Spleen (tissue), 11 donors: ENCODE measurements at regions not wholly inside any gene's neighbourhood (a gene's known extent, or its start where the extent isn't known, plus 50 kb on each side); places are given as distances from the start of the nearest gene placed in this dataset.

Experiments used
- DNase-seq: peaks from one replicate; pipeline ENCODE4 v3.0.0-alpha.2; 2020
- H3K27ac ChIP-seq, 8 donors: fragments of 200-600 bp; sonication (generic) in 7 of 8; 1 replicate in 4 of 8; 2 replicates in 4 of 8; pipeline versions ENCODE4 v1.5.0 to v1.8.0; 2016 to 2021; ENCODE audit warnings: inconsistent platforms in 4 of 8, mild to moderate bottlenecking in 4 of 8, moderate library complexity in 1 of 8
- H3K27me3 ChIP-seq, 7 donors: fragments of 200-600 bp; sonication (generic) in 6 of 7; replicated peaks in 1 of 7; 1 replicate in 4 of 7; 2 replicates in 3 of 7; pipeline versions ENCODE4 v1.5.0 to v1.8.0; 2016 to 2021; ENCODE audit warnings: inconsistent platforms in 3 of 7, mild to moderate bottlenecking in 1 of 7
- H3K36me3 ChIP-seq, 6 donors: fragments of 200-600 bp; sonication (generic) in 5 of 6; 1 replicate in 4 of 6; 2 replicates in 2 of 6; pipeline versions ENCODE4 v1.5.0 to v1.8.0; 2016 to 2021; ENCODE audit warnings: inconsistent platforms in 2 of 6
- H3K4me1 ChIP-seq, 6 donors: fragments of 200-600 bp; sonication (generic) in 5 of 6; 1 replicate in 3 of 6; 2 replicates in 3 of 6; pipeline versions ENCODE4 v1.5.0 to v1.8.0; 2016 to 2021; ENCODE audit warnings: inconsistent platforms in 3 of 6
- H3K4me3 ChIP-seq, 8 donors: fragments of 200-600 bp; sonication (generic) in 7 of 8; 1 replicate in 4 of 8; 2 replicates in 4 of 8; pipeline versions ENCODE4 v1.5.0 to v1.8.0; 2016 to 2021; ENCODE audit warnings: inconsistent platforms in 4 of 8, mild to moderate bottlenecking in 4 of 8, moderate library complexity in 2 of 8
- H3K9me3 ChIP-seq, 8 donors: fragments of 200-600 bp; sonication (generic) in 7 of 8; 1 replicate in 4 of 8; 2 replicates in 4 of 8; pipeline versions ENCODE4 v1.5.0 to v1.8.0; 2016 to 2021; ENCODE audit warnings: inconsistent platforms in 4 of 8
- CTCF ChIP-seq, 11 experiments: fragments of 200-600 bp in 7 of 11; fragments of 450-650 bp in 4 of 11; sonication (generic) in 4 of 11; IDR thresholded peaks in 8 of 11; conservative IDR thresholded peaks in 3 of 11; 1 replicate in 7 of 11; 2 replicates in 4 of 11; pipeline versions ENCODE4 v1.4.0 to v1.8.0; 2016 to 2021; ENCODE audit warnings: antibody characterized with exemption in 11 of 11, inconsistent platforms in 4 of 11, mild to moderate bottlenecking in 1 of 11
- POLR2A ChIP-seq, 3 donors: fragments of 450-650 bp; IDR thresholded peaks; one replicate each; pipeline ENCODE4 v1.5.1; 2017; ENCODE audit warnings: antibody characterized with exemption in 3 of 3, mild to moderate bottlenecking in 1 of 3
- POLR2AphosphoS5 ChIP-seq, 3 donors: sonication (generic); formaldehyde crosslinking; IDR thresholded peaks; one replicate each; pipeline ENCODE4 v1.5.1; 2017; ENCODE audit warnings: antibody characterized with exemption in 3 of 3
- WGBS, 5 donors: extraction: QIAGEN DNeasy Blood & Tissue Kit in 3 of 5; methylation state at CpG; one replicate each; pipeline versions ENCODE4 v1.1.5 to v1.1.7; 2013 to 2018; 5-methylcytosine and 5-hydroxymethylcytosine counted together
- intact Hi-C: fragments of 100-400 bp; cut with DNase I; formaldehyde crosslinking; loops from one replicate; pipeline ENCODE4 v1.15.0; 2023; ENCODE audit warnings: low total_unique reads
- donor health status: healthy with polysubstance abuse.
- donor health status: DM: no; HTN: no; CAD: no; lungs with moderate emphysema.
- donor health status: DM: no; HTN: no; CAD: no.
- donor health status: Bipolar disorder and iron deficiency.
- donor health status: healthy.
- donor health status: DM: no; HTN: no; CAD: no.
- donor health status: DM: yes; HTN: yes; CAD: no.

- Histone ChIP-seq H3K27me3 (no peaks in the 10 kb centered on the region), H3K27ac (no peak overlapping the region), H3K4me3 (no peak overlapping the region), H3K36me3 (no peaks in the 10 kb centered on the region), H3K4me1 (no peaks in the 10 kb centered on the region), H3K9me3 (peaks cover 0 to 7% (median 5%) of the 10 kb centered on the region in 8 donors)
- no peak for TF ChIP-seq POLR2A (IDR thresholded peaks at IDR 0.05)
- no peak for TF ChIP-seq CTCF (IDR thresholded peaks at IDR 0.05 in 8 of 11, conservative IDR thresholded peaks at IDR 0.05 in 3 of 11)
- TF ChIP-seq POLR2AphosphoS5 (IDR thresholded peaks at IDR 0.05): no peak
- intact Hi-C loops: no loop called here
- peak; percentile 40 for DNase-seq
- 76 to 84% (median 78%) methylated on average over 16 of the region's 16 CpGs for WGBS, 5 donors
Measured at GRCh38 chr11:70496591-70497535, 98.5 kb downstream of the CTTN start.

- H3K9me3 ChIP-seq: no peaks in the 10 kb centered on the region
- TF ChIP-seq CTCF (IDR thresholded peaks at IDR 0.05 in 8 of 11, conservative IDR thresholded peaks at IDR 0.05 in 3 of 11) (no peak), POLR2AphosphoS5 (IDR thresholded peaks at IDR 0.05) (no peak), POLR2A (IDR thresholded peaks at IDR 0.05) (no peak)
- H3K36me3 ChIP-seq: no peaks in the 10 kb centered on the region
- 65 to 77% (median 71%) methylated on average over 4 to 8 of the region's 8 CpGs for WGBS, 5 donors
- H3K27ac ChIP-seq: no peak overlapping the region
- H3K4me1 ChIP-seq: no peaks in the 10 kb centered on the region
- peak; percentile 68 for DNase-seq
- H3K27me3 ChIP-seq: no peaks in the 10 kb centered on the region
- intact Hi-C loops: no loop called here
- no peak overlapping the region for H3K4me3 ChIP-seq
Measured at GRCh38 chr11:70497536-70498075, 99.3 kb downstream of the CTTN start.

- intact Hi-C loops: no loop called here
- Histone ChIP-seq H3K36me3 (no peaks in the 10 kb centered on the region), H3K9me3 (no peaks in the 10 kb centered on the region), H3K4me3 (no peak overlapping the region), H3K27ac (no peak overlapping the region), H3K27me3 (no peaks in the 10 kb centered on the region), H3K4me1 (no peaks in the 10 kb centered on the region)
- DNase-seq: peak; percentile 59
- 84 to 96% (median 86%) methylated on average over 5 to 7 of the region's 7 CpGs for WGBS, 5 donors
- no peak for TF ChIP-seq POLR2A (IDR thresholded peaks at IDR 0.05)
- no peak for TF ChIP-seq CTCF (IDR thresholded peaks at IDR 0.05 in 8 of 11, conservative IDR thresholded peaks at IDR 0.05 in 3 of 11)
- TF ChIP-seq POLR2AphosphoS5 (IDR thresholded peaks at IDR 0.05): no peak
Measured at GRCh38 chr11:70498171-70498571, 99.8 kb downstream of the CTTN start.
